HepG2 (cell line): ENCODE measurements at regions not wholly inside any gene's neighbourhood (a gene's known extent, or its start where the extent isn't known, plus 50 kb on each side); places are given as distances from the start of the nearest gene placed in this dataset.
"Not testable (repeated sequence)": the region's sequence is repeated elsewhere in the genome, so short reads cannot be mapped to it uniquely, and the experiment has no call there.

ENCODE experiments used
- ATAC-seq: fragments of 200-7000 bp; cut with Tn5 transposase; 3 replicates; pipeline ENCODE4 v1.9.1; 2020; ENCODE audit warnings: mild to moderate bottlenecking, moderate library complexity
- BruUV-seq: library from RNA; stranded (reverse); fragments of 400-500 nt; replicated peaks from 2 replicates; lab custom pipeline; 2021; lab: Mats Ljungman, UMichigan
- CTCF ChIA-PET: fragments of 300-600 bp; formaldehyde crosslinking; extraction: SDS; loops from one replicate; lab custom pipeline; 2021; ENCODE audit warnings: low total read pairs, inconsistent platforms, low intra/inter-chr PET ratio; lab: Yijun Ruan, JAX
- POLR2A ChIA-PET: fragments of 350-600 bp; sonication (Branson Sonifier 250); formaldehyde crosslinking; loops from one replicate; lab custom pipeline; 2020; ENCODE audit warnings: antibody characterized with exemption, inconsistent platforms; lab: Yijun Ruan, JAX
- DNase-seq: peaks from one replicate; pipeline ENCODE4 v3.0.0-alpha.2; 2015; ENCODE audit warnings: low spot score
- FAIRE-seq: peaks from 3 replicates; lab custom pipeline; 2011; peaks lifted over from hg19 to GRCh38; lab: Jason Lieb, UNC
- H2AFZ ChIP-seq: one replicate; pipeline ENCODE4 v1.6.1; 2011; ENCODE audit warnings: low read length, inconsistent platforms
- H3K27ac ChIP-seq: fragments of 300-600 bp; 3 replicates; pipeline ENCODE4 v1.8.0; 2011; ENCODE audit warnings: mixed run types, mild to moderate bottlenecking, mixed read lengths, low read length, inconsistent platforms; ENCODE audit not compliant: insufficient read depth; ENCODE audit errors: extremely low read length
- H3K27me3 ChIP-seq, 2 experiments: fragments of 200-600 bp in 1 of 2; 2 replicates in 1 of 2; 3 replicates in 1 of 2; pipeline versions ENCODE4 v1.6.0 to v1.8.0; 2011; ENCODE audit warnings: low read length in 2 of 2, mild to moderate bottlenecking in 2 of 2, moderate library complexity in 2 of 2, inconsistent platforms in 1 of 2; ENCODE audit not compliant: insufficient read depth in 2 of 2, control insufficient read depth in 1 of 2
- H3K36me3 ChIP-seq, 2 experiments: fragments of 200-600 bp in 1 of 2; replicated peaks in 1 of 2; 2 replicates in 1 of 2; 3 replicates in 1 of 2; pipeline versions ENCODE4 v1.5.1 to v1.8.0; 2011; ENCODE audit warnings: low read length in 2 of 2, inconsistent platforms in 1 of 2; ENCODE audit not compliant: insufficient read depth in 2 of 2, control insufficient read depth in 1 of 2
- H3K4me1 ChIP-seq: 2 replicates; pipeline ENCODE4 v1.5.1; 2012; ENCODE audit warnings: low read length, inconsistent platforms; ENCODE audit not compliant: insufficient read depth
- H3K4me2 ChIP-seq: 2 replicates; pipeline ENCODE4 v1.6.0; 2011; ENCODE audit warnings: low read depth, low read length, inconsistent platforms
- H3K4me3 ChIP-seq, 3 experiments: fragments of 200-600 bp in 1 of 3; sonication (generic), shearing (Covaris generic) in 1 of 3; replicated peaks in 1 of 3; 2 replicates each; pipeline ENCODE4 v1.5.1; 2011 to 2016; ENCODE audit warnings: low read length in 3 of 3, inconsistent platforms in 2 of 3, low read depth in 2 of 3, mild to moderate bottlenecking in 2 of 3, control low read depth in 1 of 3, mixed read lengths in 1 of 3; ENCODE audit not compliant: insufficient read depth in 1 of 3
- H3K79me2 ChIP-seq: one replicate; pipeline ENCODE4 v1.6.1; 2011; ENCODE audit warnings: low read length, inconsistent platforms; ENCODE audit not compliant: insufficient read depth
- H3K9ac ChIP-seq: 2 replicates; pipeline ENCODE4 v1.6.0; 2011; ENCODE audit warnings: mild to moderate bottlenecking, low read depth, low read length, inconsistent platforms; ENCODE audit not compliant: insufficient read depth
- H3K9me3 ChIP-seq: 2 replicates; pipeline ENCODE4 v1.5.1; 2012; ENCODE audit warnings: mild to moderate bottlenecking, low read length
- H4K20me1 ChIP-seq: 2 replicates; pipeline ENCODE4 v1.6.0; 2011; ENCODE audit warnings: inconsistent platforms, mild to moderate bottlenecking, low read length, moderate library complexity; ENCODE audit not compliant: insufficient read depth
- CREB1 ChIP-seq, 2 experiments: fragments of 450-650 bp in 1 of 2; IDR thresholded peaks; 2 replicates each; pipeline ENCODE4 v1.6.1; 2016 to 2017; ENCODE audit warnings: control low read depth in 1 of 2, mild to moderate bottlenecking in 1 of 2, missing compliant biosample characterization in 1 of 2, missing genetic modification characterization in 1 of 2
- KDM5A ChIP-seq: fragments of 200-600 bp; sonication (generic); IDR thresholded peaks from 2 replicates; pipeline ENCODE4 v1.7.0; 2018; ENCODE audit warnings: antibody characterized with exemption, mild to moderate bottlenecking, low read length, borderline replicate concordance
- POLR2G ChIP-seq: fragments of 200-400 bp; formaldehyde crosslinking; IDR thresholded peaks from 2 replicates; pipeline ENCODE4 v1.6.1; 2018; ENCODE audit warnings: mild to moderate bottlenecking, low read depth, low read length, moderate library complexity
- SOX5 ChIP-seq: IDR thresholded peaks from 2 replicates; pipeline ENCODE4 v1.6.1; 2016; ENCODE audit warnings: borderline replicate concordance
- ZNF335 ChIP-seq: sonication (generic); formaldehyde crosslinking; IDR thresholded peaks from 2 replicates; pipeline ENCODE4 v1.4.0; 2020; ENCODE audit warnings: missing genetic modification reagents
- ZNF589 ChIP-seq: sonication (generic); formaldehyde crosslinking; conservative IDR thresholded peaks from 2 replicates; pipeline ENCODE4 v1.8.0; 2022; ENCODE audit warnings: mild to moderate bottlenecking, moderate library complexity, missing genetic modification reagents
- ZNF652 ChIP-seq: IDR thresholded peaks from 2 replicates; pipeline ENCODE4 v1.6.1; 2016; ENCODE audit warnings: low read depth, borderline replicate concordance
- WGBS: methylation state at CpG from one replicate; pipeline ENCODE4 v1.1.6; 2017; ENCODE audit warnings: low lambda C conversion rate; 5-methylcytosine and 5-hydroxymethylcytosine counted together
- in situ Hi-C: cut with HindIII; loops from 2 replicates; pipeline ENCODE4 v1.10.0; 2017; ENCODE audit warnings: low pct_unique_long_range_greater_than_20kb; ENCODE audit not compliant: extremely low pct_ligation_motif_present
- intact Hi-C: fragments of 100-400 bp; cut with micrococcal nuclease; formaldehyde crosslinking; loops from one replicate; pipeline ENCODE4 v1.10.0; 2022; ENCODE audit not compliant: unreplicated experiment
- TF ChIP-seq, protein P1 (sequence below): sonication (generic); formaldehyde crosslinking; IDR thresholded peaks from 2 replicates; pipeline ENCODE4 v1.4.0; 2020; ENCODE audit warnings: missing genetic modification reagents
- TF ChIP-seq, protein P2 (sequence below), 2 experiments: fragments of 450-650 bp in 1 of 2; sonication (generic) in 1 of 2; formaldehyde crosslinking; IDR thresholded peaks; 2 replicates each; pipeline versions ENCODE4 v1.5.0 to v1.8.0; 2020 to 2022; ENCODE audit warnings: mild to moderate bottlenecking in 1 of 2, missing genetic modification reagents in 1 of 2

DNA sequence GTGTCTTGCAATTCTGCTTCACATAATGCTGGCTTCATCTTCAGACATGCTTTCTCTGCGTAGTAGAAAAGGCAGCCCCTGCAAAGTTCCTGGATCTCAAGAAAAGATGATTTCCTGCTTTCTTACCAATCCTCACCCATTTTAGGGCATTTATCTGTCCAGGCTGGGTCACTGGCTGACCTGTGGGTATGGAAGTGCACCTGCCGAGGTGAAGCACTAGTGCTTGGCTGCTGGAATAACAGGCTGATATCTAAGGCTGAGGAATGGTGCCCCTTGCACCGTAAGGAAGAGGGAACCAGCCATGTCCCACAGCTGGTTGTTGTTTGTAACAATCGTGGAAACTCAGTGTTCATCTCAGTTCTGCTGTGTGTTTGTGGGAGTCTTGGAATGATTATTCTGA, 138.0 kb upstream of the KLF6 start (continued):
- TF ChIP-seq, protein P1, sequence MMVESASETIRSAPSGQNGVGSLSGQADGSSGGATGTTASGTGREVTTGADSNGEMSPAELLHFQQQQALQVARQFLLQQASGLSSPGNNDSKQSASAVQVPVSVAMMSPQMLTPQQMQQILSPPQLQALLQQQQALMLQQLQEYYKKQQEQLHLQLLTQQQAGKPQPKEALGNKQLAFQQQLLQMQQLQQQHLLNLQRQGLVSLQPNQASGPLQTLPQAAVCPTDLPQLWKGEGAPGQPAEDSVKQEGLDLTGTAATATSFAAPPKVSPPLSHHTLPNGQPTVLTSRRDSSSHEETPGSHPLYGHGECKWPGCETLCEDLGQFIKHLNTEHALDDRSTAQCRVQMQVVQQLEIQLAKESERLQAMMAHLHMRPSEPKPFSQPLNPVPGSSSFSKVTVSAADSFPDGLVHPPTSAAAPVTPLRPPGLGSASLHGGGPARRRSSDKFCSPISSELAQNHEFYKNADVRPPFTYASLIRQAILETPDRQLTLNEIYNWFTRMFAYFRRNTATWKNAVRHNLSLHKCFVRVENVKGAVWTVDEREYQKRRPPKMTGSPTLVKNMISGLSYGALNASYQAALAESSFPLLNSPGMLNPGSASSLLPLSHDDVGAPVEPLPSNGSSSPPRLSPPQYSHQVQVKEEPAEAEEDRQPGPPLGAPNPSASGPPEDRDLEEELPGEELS (CRISPR knock-in tag), result no peak
- TF ChIP-seq SOX5 (CRISPR knock-in tag) (no peak), POLR2G (no peak)
- TF ChIP-seq, protein P2, sequence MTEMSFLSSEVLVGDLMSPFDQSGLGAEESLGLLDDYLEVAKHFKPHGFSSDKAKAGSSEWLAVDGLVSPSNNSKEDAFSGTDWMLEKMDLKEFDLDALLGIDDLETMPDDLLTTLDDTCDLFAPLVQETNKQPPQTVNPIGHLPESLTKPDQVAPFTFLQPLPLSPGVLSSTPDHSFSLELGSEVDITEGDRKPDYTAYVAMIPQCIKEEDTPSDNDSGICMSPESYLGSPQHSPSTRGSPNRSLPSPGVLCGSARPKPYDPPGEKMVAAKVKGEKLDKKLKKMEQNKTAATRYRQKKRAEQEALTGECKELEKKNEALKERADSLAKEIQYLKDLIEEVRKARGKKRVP (CRISPR knock-in tag; IDR thresholded peaks at IDR 0.05), result no peak

DNA sequence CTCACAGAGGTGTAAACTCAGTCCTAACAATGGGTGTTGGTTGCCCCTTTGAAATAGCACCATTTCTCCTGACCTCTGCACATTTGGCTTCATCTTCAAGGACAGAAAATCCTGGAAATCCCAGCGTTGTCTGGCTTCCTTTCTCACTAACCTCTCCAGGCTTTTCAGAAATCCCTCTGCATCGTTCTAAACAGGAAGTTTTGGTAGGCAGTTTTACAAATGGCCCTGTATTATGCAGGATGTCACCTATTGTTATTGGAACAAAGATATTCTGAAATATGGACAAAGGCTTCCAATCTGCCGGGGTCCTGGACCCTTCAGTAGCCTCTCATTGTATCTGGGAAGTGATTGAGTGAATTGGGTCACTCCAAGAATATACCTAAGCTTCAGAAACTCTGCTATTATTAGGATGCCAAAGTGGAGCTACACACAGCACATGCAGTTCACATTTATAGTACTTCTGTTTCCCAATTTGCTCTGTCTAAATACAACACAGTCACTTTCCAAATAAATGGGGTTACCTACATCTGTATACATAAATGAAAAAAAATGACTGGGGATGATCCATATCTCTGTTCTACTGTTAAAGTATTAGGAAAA, 134.8 kb upstream of the KLF6 start:
- TF ChIP-seq ZNF589 (no peak), KDM5A (no peak), CREB1 (IDR thresholded peaks at IDR 0.05) (no peak), CREB1 (CRISPR knock-in tag; IDR thresholded peaks at IDR 0.05) (no peak), ZNF652 (CRISPR knock-in tag) (no peak), ZNF335 (no peak)
- Histone ChIP-seq H3K27me3 (peaks cover under 1 to 13% of the 10 kb centered on the region in 2 experiments; a peak in 1 of 5 replicates), H3K36me3 (no peaks in the 10 kb centered on the region), H3K4me2 (no peak overlapping the region), H3K4me1 (no peaks in the 10 kb centered on the region), H3K79me2 (no peaks in the 10 kb centered on the region), H2AFZ (no peak overlapping the region), H4K20me1 (no peaks in the 10 kb centered on the region), H3K9me3 (peaks cover 21% of the 10 kb centered on the region), H3K27ac (no peak overlapping the region), H3K4me3 (no peak overlapping the region), H3K9ac (no peak overlapping the region)
- ATAC-seq (no peak), FAIRE-seq (no peak), DNase-seq (no peak)
- POLR2A ChIA-PET, result no interaction called here
- CTCF ChIA-PET, result no interaction called here
- WGBS, result 0% methylated on average over 3 of the region's 3 CpGs
- intact Hi-C loops, result no loop called here
- in situ Hi-C loops, result no loop called here
- no TSS peak for BruUV-seq

DNA sequence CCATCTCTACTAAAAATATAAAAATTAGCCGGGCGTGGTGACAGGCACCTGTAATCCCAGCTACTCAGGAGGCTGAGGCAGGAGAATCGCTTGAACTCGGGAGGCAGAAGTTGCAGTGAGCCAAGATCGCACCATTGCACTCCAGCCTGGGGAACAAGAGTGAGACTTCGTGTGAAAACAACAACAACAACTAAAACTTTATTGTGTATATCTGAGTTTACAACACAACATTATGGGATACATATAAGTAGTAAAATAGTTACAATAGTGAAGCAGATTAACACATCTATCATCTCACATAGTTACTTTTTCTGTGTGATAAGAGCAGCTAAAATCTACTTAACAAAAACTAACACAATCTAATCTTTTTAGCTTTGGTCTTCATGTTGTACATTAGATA, 132.4 kb upstream of the KLF6 start:
- BruUV-seq, H3K9ac ChIP-seq, H3K4me1 ChIP-seq, FAIRE-seq, H3K79me2 ChIP-seq, POLR2A ChIA-PET, H3K27ac ChIP-seq, H4K20me1 ChIP-seq, intact Hi-C loops, H3K9me3 ChIP-seq, H3K4me3 ChIP-seq, DNase-seq, H3K36me3 ChIP-seq, ATAC-seq, H2AFZ ChIP-seq, H3K4me2 ChIP-seq, in situ Hi-C loops, CTCF ChIA-PET: not testable (repeated sequence)
- H3K27me3 ChIP-seq, result peaks cover 2 to 12% of the 10 kb centered on the region in 2 experiments; a peak in 2 of 5 replicates
- WGBS, result 23% methylated on average over 6 of the region's 6 CpGs
